Right renal pelvis (tissue), 4 donors: ENCODE measurements at regions not wholly inside any gene's neighbourhood (a gene's known extent, or its start where the extent isn't known, plus 50 kb on each side); places are given as distances from the start of the nearest gene placed in this dataset.

Experiments
- DNase-seq, 4 donors: peaks; one replicate each; pipeline ENCODE4 v3.0.0-alpha.2; 2013; ENCODE audit warnings: low read depth in 4 of 4, low spot score in 3 of 4, missing footprints in 1 of 4

- DNase-seq, result no peak
Measured at GRCh38 chr2:239533569-239534316, 132.9 kb upstream of the HDAC4 start.

DNA sequence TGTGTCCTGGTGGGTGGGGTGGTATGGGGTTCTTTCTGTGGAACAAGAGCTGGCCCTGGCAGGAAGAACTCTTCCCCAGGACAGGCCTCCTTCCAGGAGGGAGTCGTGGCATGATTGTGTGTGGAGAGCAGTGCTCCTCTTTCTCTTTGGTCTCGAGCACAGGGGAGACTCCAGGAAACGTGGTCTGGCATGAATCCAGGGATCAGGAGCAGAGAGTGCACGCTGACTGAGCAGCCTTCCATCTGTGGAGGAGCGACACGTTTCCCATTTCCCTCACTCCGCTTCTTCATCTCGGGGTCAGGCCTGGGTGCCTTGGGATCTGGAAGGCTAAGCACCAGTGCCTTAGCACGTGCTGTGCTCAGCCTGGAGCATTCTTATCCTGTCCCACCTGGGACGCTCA, 132.0 kb upstream of the HDAC4 start:
- DNase-seq, result peak in 1 of 4 donors; percentile 39

- DNase-seq, result no peak
Measured at GRCh38 chr2:239532250-239532649, 131.4 kb upstream of the HDAC4 start.

DNA sequence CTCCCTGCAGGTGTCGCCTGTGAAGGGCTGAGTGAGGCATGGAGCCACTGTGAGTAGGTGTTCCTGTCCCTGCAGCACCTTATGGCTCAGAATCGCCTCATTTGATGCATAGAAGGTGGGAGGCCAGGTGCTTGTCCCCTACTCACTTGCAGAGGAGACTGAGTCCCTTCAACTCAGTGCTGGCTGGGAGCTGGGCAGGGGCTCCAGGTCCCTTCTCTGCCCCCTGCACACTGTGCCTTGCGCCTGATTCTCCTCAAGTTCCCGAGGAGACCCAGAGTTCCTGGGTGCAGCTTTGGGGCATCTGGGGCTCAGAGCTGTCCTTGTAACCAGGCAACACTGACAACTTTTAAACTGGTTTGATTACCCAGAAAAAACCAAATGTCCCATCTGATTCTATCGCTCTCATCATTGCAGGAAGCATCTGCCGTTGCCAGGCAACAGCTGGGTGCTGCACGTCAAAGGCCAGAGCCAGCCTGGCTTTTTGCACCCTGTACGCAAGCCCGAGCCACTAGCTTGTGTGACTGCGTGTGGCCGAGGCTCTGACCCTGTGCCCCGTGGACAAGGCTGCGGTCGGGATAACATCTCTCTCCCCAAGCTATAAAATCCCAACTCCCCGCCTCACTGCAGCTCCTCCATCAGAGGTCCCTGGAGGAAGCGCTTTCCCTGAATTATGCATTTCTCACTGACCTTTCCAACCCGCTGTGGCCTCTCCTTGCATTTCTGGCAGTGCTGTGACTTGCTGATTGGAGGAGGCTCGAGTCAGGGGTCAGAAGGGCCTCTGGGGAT, 130.8 kb upstream of the HDAC4 start:
- no peak for DNase-seq

DNA sequence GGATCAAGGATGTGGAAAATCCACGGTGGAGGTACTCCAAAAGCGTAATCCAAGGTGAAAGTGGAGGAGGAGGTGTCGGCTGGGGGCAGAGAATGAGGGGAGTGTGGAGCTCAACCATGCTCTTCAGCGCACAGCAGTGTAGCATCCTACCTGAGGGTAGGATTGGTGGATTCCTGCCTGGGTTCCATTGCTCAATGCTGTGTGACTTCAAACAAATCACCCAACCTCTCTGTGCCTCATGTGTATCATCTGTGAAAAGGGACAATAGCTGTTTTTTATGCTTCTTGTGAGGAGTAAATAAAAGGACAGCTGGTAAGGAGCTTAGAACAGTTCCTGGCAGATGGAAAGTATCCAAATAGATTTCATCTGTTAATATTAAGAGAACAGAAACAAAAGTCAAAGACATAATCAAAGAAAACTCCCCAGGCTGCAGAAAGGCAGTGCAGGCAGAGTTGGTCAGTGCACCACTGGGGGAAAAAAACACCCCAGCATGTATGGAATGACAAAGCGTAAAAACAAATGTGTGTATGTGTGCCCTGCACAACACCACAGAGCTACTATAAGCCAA, 130.0 kb upstream of the HDAC4 start:
- DNase-seq, result no peak

DNA sequence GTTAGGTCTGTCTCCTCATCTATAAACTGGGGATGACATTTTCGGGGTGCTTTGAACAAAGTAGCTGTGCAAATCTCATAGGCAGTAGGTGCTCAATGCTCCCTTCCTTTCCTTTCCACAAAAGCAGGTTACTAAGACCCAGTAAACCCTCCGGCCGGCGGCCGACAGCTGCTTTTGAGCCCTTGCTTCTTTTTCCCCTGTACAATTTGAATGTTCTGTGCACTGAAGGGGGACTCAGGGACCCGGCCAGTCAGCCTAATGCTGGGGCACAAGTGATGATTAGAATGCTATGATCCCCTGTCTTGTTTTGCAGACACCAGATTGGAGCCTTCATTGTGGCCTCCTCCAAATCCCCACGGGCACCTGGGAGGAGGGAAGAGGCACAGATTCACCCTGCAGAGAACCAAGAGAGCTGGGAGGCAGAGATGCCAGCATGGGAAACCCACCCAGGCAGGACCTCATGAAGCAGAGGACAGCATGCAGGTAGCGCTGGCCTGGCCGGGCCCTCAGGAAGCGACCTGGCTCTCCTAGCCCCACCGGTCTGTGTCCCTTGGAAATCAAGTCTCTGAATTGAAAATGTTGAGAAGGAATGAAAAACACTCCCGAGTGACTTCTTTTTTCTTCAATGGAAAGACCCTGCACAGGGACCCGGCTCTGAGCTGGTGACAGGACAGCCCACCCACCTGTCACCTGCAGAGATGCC, 128.6 kb upstream of the HDAC4 start:
- DNase-seq, result no peak

GRCh38 chr2:239528883-239529282, 128.1 kb upstream of the HDAC4 start:
- no peak for DNase-seq

DNA sequence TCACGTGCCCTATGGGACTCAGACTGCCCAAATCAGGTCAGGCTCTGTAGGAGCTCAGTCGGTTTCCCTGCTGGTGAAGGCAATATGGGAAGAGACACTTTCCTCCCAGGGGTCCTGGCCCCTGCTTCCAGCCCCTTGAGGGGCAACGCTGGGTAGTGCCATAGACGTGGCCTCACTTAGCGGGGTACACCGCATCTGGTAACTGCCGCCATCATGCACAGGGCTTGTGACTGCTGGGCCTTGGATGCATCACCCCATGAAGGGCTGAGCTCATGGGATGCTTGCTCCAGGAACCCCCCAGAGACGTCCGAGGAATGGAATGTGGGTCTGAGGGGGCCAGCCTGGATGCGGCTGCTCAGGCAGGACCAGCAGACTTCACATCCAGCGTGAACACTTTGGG, 127.3 kb upstream of the HDAC4 start:
- DNase-seq, result no peak

DNA sequence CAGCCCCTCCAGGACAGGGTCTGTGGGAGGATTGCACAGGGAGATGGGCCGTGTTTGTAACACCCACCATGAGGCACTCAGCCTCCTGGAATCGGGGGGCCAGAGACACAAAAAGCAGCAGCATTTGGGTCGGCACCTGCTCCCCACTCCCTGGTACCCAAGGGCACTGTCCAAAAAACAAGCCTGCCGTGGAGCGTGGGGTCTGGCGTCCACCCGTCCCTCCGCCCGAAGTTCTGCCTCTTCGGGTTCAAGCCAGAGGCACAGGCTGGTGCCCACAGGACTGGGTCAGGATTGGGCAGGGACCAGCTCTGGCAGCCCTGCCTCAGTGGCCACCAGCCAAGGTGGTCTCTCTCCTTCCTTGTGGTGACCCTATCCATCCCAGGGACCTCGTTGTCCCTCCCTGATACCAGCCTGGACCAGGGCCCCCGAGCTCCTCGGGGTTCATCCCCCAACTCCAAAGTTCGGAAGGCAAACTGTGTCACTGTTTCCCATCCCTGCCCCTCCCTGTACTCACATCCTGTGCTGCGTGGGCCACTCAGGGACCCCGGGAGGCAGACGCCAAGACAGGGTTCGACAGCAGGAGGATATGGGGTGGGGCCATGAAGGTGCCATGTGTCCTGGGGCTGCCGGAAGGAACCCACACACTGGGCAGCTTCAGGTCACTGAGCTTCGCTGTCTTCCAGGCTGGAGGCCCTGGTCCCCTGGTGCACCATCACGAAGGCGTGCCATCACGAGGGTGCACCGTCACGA, 126.0 kb upstream of the HDAC4 start:
- DNase-seq, result no peak

DNA sequence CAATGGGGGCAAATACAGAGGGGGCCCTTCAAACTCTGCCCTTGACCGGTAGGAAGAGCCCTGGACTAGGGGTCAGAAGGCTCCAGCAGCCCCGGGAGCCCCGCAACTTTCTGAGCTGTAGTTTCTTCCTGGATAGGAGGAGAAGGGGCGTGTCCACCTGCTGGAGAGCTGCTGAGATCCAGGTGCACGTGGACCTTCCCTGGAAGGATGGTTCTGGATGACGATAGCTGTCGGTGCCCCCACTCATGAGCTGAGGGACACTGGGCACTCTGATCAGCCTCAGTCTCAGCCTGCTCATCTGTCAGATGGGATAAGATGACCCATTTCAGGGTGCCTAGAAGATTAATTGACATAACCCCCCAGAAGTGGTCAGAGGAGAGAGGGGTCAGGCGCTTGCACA, 125.2 kb upstream of the HDAC4 start:
- no peak for DNase-seq

DNA sequence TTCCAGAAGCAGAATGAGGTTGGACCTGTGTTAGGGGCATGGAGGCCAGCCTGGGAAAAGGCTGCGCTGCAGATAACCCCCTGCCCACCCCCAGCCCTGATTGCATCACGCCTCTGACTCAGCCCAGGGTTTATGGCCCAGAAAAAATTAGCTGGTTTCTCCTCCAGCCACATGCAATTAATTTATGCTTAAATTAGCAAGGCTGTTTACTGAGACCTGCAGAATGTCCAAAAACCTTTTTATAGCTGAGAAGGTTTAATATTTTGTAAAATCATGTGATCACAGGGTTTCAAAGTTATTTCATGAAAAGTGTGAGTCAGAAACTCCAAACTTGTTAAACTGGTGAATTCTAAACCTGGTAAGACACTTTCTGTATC, 123.1 kb upstream of the HDAC4 start:
- DNase-seq, result no peak

- no peak for DNase-seq
Measured at GRCh38 chr2:239523147-239523953, 122.5 kb upstream of the HDAC4 start.

- no peak for DNase-seq
Measured at GRCh38 chr2:239522740-239523119, 121.9 kb upstream of the HDAC4 start.

- DNase-seq, result no peak
Measured at GRCh38 chr2:239522002-239522739, 121.4 kb upstream of the HDAC4 start.

DNA sequence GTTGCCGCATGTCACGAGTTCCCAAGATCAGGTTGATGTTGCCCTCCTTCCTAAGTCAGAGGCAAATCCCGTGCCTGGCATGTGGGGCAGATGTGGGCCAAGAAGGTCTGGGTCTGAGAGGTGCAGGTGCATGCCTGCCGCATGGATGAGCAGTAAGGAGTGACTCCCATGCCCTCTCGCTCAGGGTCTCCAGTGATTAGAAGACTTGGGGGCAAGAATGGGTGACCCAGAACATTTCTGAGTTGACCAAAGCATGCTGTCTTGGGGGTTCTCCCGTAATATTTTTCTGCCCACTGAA, 120.6 kb upstream of the HDAC4 start:
- no peak for DNase-seq

- no peak for DNase-seq
Measured at GRCh38 chr2:239520811-239521517, 120.1 kb upstream of the HDAC4 start.

DNA sequence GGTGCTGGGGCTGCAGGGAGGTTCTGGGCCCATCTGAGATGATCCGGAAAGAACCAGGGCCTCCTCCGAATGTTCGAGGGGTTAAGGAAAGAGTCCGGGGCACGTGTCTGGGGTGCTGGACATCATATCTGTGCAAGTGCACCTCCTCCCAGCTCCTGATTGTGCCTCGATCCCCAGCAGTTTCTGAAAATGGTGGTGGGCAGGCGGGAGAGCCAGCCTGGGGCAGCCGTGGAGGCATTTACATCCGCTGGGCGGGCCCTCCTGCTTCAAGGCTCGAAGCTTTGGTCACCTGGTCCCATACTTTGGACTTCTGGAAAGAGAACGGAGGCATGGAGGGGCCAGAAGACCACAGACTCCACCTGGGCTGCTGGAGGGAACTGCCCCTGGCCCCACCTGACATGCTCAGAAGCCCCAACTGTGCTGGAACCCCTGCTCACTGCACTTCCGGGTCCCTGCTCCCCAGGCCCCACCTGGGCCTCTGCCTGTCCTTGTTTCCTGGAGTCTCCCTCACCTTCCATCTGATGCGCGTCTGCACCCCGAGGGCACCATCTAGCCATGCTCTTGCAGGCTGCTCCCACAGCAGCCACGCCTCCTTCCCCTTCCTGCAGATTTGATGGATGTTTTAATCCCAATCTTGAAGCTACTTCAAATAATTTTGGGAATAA, 119.2 kb upstream of the HDAC4 start:
- no peak for DNase-seq
